ENCODE measurements at regions not wholly inside any gene's neighbourhood (a gene's known extent, or its start where the extent isn't known, plus 50 kb on each side); places are given as distances from the start of the nearest gene placed in this dataset.
"Not testable (repeated sequence)": the region's sequence is repeated elsewhere in the genome, so short reads cannot be mapped to it uniquely, and the experiment has no call there.

DNA sequence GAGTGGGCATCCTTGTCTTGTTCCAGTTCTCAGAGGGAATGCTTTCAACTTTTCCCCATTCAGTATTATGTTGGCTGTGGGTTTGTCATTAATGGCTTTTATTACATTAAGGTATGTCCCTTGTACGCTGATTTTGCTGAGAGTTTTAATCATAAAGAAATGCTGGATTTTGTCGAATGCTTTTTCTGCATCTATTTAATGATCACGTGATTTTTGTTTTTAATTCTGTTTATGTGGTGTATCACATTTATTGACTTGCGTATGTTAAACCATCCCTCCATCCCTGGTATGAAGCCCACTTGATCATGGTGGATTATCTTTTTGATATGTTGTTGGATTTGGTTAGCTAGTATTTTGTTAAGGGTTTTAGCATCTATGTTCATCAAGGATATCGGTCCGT, 266.9 kb upstream of the DIPK2B start:
- H3K18ac ChIP-seq (ENCODE audit: low read depth, low read length); BruUV-seq (replicated peaks); H2AFZ ChIP-seq (replicated peaks; ENCODE audit: low read length, poor library complexity); H4K8ac ChIP-seq (ENCODE audit: low read depth in 2 of 2, low read length in 2 of 2); H3K4me3 ChIP-seq (ENCODE audit: insufficient read depth, low read depth, low read length); H3K36me3 ChIP-seq (ENCODE audit: control insufficient read depth, insufficient read depth, low read length); H3K79me1 ChIP-seq (ENCODE audit: low read depth in 1 of 2, low read length in 2 of 2); H3K27me3 ChIP-seq (ENCODE audit: control insufficient read depth, insufficient read depth, low read length); H4K5ac ChIP-seq (ENCODE audit: low read depth, low read length); DNase-seq; H3K9ac ChIP-seq (ENCODE audit: low read depth, low read length); H3K9me1 ChIP-seq (ENCODE audit: insufficient read depth, low read length); H3K9me3 ChIP-seq (ENCODE audit: control insufficient read depth, insufficient read depth, low read length); H2AK9ac ChIP-seq (replicated peaks; ENCODE audit: low read depth, low read length, poor library complexity); dilution Hi-C loops (cut with HindIII; ENCODE audit: low sequenced_read_pairs, unreplicated experiment); H4K20me1 ChIP-seq (ENCODE audit: insufficient read depth, low read length); H2BK120ac ChIP-seq (ENCODE audit: low read depth, low read length); ATAC-seq (ENCODE audit: low read depth); H3K4me2 ChIP-seq (ENCODE audit: low read depth, low read length); H2BK5ac ChIP-seq (ENCODE audit: low read depth, low read length, poor library complexity, severe bottlenecking); in situ Hi-C loops (cut with MboI; ENCODE audit: low sequenced_read_pairs); H3K14ac ChIP-seq (replicated peaks; ENCODE audit: low read depth, low read length); H4K91ac ChIP-seq (ENCODE audit: insufficient read depth, low read depth, low read length); H2AK5ac ChIP-seq (ENCODE audit: low read depth, low read length); H3K4me1 ChIP-seq (ENCODE audit: control insufficient read depth, insufficient read depth, low read length); POLR2A ChIA-PET (ENCODE audit: unreplicated experiment); H2BK20ac ChIP-seq (ENCODE audit: low read depth, low read length); H3K23ac ChIP-seq (ENCODE audit: low read depth, low read length); intact Hi-C loops (cut with micrococcal nuclease); H3K56ac ChIP-seq (ENCODE audit: extremely low read depth, insufficient read depth, low read length); H3K4ac ChIP-seq (ENCODE audit: low read depth, low read length); H2BK15ac ChIP-seq (ENCODE audit: low read depth, low read length); H3K27ac ChIP-seq (ENCODE audit: insufficient read depth, low read length): not testable (repeated sequence)
- CTCF ChIA-PET, result interaction anchor here (0.6 kb wide), 1 partner anchor 1187 kb away, joined by 5 read pairs; no protein-coding TSS in a partner anchor
- no CpG with 5 or more reads among the region's 6 CpGs for WGBS, 2 experiments (ENCODE audit: extremely low coverage in 2 of 2, insufficient read length in 1 of 2)

DNA sequence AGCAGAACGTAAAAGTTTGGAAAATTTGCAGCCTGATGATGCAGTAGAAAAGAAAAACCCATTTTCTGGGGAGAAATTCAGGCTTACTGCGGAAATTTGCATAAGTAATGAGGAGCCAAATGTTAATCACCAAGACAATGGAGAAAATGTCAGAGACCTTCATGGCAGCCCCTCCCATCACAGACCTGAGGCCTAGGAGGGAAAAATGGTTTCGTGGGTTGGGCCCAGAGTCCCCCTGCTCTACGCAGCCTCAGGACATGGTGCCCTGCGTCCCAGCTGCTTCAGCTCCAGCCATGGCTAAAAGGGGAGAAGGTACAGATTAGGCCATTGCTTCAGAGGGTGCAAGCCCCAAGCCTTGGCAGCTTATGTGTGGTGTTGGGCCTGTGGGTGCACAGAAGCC, 255.1 kb upstream of the DIPK2B start:
- H2AFZ ChIP-seq (replicated peaks; ENCODE audit: low read length, poor library complexity); CTCF ChIA-PET; H4K20me1 ChIP-seq (ENCODE audit: insufficient read depth, low read length); H3K56ac ChIP-seq (ENCODE audit: extremely low read depth, insufficient read depth, low read length); H3K23ac ChIP-seq (ENCODE audit: low read depth, low read length); H2BK20ac ChIP-seq (ENCODE audit: low read depth, low read length); H3K9me3 ChIP-seq (ENCODE audit: control insufficient read depth, insufficient read depth, low read length); H3K4ac ChIP-seq (ENCODE audit: low read depth, low read length); H4K91ac ChIP-seq (ENCODE audit: insufficient read depth, low read depth, low read length); H4K5ac ChIP-seq (ENCODE audit: low read depth, low read length); H2BK15ac ChIP-seq (ENCODE audit: low read depth, low read length); H2BK5ac ChIP-seq (ENCODE audit: low read depth, low read length, poor library complexity, severe bottlenecking); H3K27me3 ChIP-seq (ENCODE audit: control insufficient read depth, insufficient read depth, low read length); H2AK5ac ChIP-seq (ENCODE audit: low read depth, low read length); H3K18ac ChIP-seq (ENCODE audit: low read depth, low read length); BruUV-seq (replicated peaks); H3K36me3 ChIP-seq (ENCODE audit: control insufficient read depth, insufficient read depth, low read length); intact Hi-C loops (cut with micrococcal nuclease); H3K9ac ChIP-seq (ENCODE audit: low read depth, low read length); ATAC-seq (ENCODE audit: low read depth); POLR2A ChIA-PET (ENCODE audit: unreplicated experiment); H3K4me2 ChIP-seq (ENCODE audit: low read depth, low read length); DNase-seq; H3K4me3 ChIP-seq (ENCODE audit: insufficient read depth, low read depth, low read length); H3K79me1 ChIP-seq (ENCODE audit: low read depth in 1 of 2, low read length in 2 of 2); H3K27ac ChIP-seq (ENCODE audit: insufficient read depth, low read length); H3K4me1 ChIP-seq (ENCODE audit: control insufficient read depth, insufficient read depth, low read length); H3K9me1 ChIP-seq (ENCODE audit: insufficient read depth, low read length); H2AK9ac ChIP-seq (replicated peaks; ENCODE audit: low read depth, low read length, poor library complexity); dilution Hi-C loops (cut with HindIII; ENCODE audit: low sequenced_read_pairs, unreplicated experiment); H4K8ac ChIP-seq (ENCODE audit: low read depth in 2 of 2, low read length in 2 of 2); H3K14ac ChIP-seq (replicated peaks; ENCODE audit: low read depth, low read length); H2BK120ac ChIP-seq (ENCODE audit: low read depth, low read length); in situ Hi-C loops (cut with MboI; ENCODE audit: low sequenced_read_pairs): not testable (repeated sequence)
- no CpG with 5 or more reads among the region's 5 CpGs for WGBS, 2 experiments (ENCODE audit: extremely low coverage in 2 of 2, insufficient read length in 1 of 2)

Data from IMR-90 (cell line).